GOT3 (cell line): ENCODE measurements at regions not wholly inside any gene's neighbourhood (a gene's known extent, or its start where the extent isn't known, plus 50 kb on each side); places are given as distances from the start of the nearest gene placed in this dataset.
"Not testable (repeated sequence)": the region's sequence is repeated elsewhere in the genome, so short reads cannot be mapped to it uniquely, and the experiment has no call there.

Experiments
- DNase-seq: peaks from one replicate; lab custom pipeline; 2025; ENCODE audit warnings: mixed read lengths; lab: John Stamatoyannopoulos, UW

DNA sequence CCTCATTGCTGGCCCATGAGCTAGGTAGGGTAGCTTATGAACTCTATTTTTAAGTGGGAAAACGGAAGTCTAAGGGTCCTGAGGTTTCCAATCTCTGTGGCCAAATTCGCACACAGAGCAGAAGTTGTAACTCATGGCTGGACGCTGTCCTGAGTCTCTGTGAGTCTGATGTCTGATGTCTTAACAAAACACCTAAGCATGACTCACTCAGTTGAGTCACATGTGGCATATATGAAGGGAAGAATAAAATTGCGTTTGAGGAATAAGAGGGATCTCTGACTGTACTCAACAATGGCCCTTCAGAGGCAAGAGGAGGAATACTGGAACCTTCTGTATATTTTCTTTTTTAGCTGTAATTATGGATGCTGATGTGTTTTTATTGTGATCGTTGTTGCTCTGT is 569.7 kb downstream of the RIT2 start:
- DNase-seq, result no peak

DNA sequence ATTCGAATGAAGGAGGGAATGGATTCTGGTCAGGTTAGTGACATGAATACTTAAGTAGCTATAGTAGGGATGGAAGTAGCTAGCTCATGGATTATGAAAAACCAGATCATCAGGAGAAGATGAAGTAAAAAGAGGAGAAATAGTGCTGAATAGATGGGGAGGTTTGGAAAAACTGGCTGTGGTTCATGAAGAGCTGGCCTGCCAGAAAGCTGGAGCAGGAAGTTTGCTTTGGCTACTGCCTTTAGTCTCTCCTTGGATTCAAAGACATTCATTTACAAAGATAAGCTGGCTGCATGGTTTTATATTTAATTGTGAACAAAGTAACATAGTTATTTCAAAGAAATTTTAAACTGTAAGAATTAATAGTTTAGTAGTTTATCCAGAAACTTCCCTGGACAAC is 567.0 kb downstream of the RIT2 start:
- DNase-seq, result no peak

DNA sequence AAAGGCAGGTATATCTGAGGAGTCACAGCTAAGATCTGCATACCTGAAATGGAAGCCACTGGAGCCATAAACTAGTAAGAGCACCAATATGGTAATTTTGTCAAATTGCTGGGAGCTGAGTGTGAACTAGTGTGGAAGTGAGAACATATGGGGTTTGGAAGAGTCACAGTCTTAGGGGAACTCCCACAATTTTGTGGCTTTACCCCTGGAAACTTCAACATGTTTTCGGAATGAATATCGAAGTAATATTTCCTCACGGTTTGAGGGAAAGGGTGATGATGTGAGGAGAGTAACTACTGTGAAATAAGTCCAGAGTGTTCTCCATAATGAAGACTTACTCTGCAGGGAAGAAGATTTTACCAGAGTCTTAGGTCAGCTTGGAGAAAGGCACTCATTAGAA is 565.9 kb downstream of the RIT2 start:
- no peak for DNase-seq

DNA sequence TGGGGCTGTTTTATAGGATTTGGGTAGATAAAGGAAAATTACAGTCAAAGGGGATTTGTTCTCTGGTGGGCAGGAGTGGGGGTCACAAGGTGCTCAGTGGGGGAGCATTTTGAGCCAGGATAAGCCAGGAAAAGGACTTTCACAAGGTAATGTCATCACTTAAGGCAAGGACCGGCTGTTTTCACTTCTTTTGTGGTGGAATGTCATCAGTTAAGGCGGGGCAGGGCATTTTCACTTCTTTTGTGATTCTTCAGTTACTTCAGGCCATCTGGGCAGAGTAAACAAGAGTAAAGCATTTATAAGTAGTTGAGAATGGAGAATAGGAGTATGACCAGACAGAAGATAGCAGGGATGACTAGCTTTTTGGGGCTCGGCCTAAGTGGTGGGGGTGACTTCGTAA is 562.9 kb downstream of the RIT2 start:
- DNase-seq, result not testable (repeated sequence)

GRCh38 chr18:42559069-42559690 is 556.3 kb downstream of the RIT2 start:
- DNase-seq, result no peak

DNA sequence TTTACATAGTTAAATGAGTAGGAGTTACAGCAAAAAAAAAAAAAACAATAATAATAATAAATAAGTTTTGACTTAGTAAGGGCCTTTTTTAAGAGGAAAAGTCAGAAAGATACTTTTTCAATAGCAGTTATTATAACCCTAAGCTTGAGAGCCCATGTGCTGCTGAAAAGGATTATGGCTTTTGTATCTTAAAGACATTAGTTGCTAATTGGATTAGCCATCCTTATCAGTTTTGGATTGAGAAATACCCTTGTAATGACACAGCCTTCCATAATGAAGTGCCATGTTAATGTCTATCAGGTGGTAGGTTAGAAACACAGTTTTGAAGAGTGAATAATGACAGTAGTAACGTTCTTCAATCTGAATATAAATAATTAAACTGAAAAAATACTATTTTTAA is 554.0 kb downstream of the RIT2 start:
- DNase-seq, result no peak

- no peak for DNase-seq
These were observed 551.5 kb downstream of the RIT2 start for GRCh38 chr18:42563995-42564394.

DNA sequence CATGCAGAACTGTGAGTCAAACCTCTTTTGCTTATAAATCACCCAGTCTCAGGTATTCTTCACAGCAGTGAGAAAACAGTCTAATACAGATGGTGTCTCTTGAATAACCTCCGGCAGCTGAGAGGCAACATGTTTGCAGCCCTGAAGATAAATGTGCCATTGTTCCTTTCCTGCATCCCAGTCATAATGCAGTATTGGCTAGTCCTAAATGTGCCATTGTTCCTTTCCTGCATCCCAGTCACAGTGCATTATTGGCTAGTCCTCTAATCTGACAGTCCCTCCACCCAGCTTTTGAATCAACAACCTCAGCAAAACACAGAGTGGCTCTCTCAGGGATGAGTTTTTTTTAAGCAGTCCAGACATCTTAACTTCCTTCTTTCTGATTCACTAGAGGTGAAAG is 550.7 kb downstream of the RIT2 start:
- no peak for DNase-seq

- no peak for DNase-seq
These were observed 546.7 kb downstream of the RIT2 start for GRCh38 chr18:42568773-42569172.

GRCh38 chr18:42574871-42575270 is 540.6 kb downstream of the RIT2 start:
- DNase-seq, result no peak

DNA sequence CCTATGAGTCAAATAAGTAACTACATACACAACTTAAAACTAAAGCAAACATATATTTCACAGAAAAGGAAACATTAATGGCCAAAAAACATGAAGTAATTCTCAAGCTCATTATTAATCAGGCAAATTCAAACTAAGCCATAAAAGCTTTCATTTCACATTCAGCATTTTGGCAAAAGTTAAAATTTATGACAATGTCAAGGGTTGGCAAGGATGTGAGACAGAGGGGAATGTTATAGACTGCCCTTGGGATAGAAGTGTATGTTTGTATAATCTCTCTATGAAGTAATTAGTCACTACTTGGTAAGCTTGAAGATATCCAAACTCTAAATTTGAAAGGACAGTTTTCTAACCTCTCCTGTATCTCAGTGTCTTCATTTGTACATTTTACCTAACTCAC is 539.4 kb downstream of the RIT2 start:
- DNase-seq, result no peak

- no peak for DNase-seq
These were observed 536.7 kb downstream of the RIT2 start for GRCh38 chr18:42578792-42579191.

DNA sequence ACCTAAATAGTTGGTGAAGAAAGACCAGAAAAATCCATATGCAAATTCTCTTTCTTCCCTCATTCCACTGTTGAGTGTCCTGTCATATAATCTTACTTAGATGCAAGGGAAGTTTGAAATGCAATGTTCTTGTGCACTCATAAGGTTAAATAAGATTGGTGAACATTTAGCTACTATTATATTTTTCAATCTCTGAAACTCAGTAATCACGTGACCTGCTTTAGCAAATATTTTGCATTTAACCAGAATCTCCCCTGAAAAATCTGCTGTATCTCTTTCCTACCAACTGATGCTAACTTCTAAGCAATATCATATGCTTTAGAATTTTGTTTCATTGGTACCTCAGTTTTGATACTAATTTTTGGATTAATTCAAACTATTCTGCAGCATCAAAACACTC is 533.2 kb downstream of the RIT2 start:
- no peak for DNase-seq

- DNase-seq, result no peak
These were observed 532.2 kb downstream of the RIT2 start for GRCh38 chr18:42583283-42583731.

DNA sequence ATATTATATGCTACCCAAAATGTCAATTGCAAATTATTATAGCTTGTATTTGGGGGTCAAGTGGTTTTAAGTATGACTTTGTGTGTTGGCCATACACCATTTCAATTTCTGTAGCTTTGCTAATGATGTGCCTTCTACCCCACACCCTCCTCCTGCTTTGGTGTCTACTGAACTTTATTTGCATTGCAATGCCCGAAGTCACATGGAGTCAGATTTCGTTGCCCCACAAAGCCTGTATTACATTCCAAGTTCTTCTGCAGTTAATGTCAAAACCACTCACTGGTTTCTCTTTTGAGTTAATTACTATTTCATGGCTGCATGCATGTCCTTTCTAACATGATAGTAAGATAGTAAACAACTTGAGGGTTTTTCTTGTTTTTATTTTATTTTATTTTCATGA is 528.9 kb downstream of the RIT2 start:
- no peak for DNase-seq

DNA sequence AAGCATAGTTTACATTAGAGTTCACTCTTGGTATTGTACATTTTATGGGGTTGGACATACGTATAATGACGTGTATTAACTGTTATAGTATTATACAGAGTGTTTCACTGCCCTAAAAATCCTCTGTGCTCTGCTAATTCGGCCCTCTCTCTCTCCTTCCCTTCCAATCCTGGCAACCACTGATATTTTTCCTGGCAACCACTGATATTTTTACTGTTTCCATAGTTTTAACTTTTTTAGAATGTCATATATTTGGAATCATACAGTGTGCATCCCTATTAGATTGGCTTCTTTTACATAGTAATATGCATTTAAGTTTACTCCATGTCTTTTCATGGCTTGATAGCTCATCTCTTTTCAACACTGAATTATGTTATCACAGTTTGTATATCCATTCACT is 526.7 kb downstream of the RIT2 start:
- no peak for DNase-seq

GRCh38 chr18:42604820-42605219 is 510.7 kb downstream of the RIT2 start:
- no peak for DNase-seq

GRCh38 chr18:42606886-42607495 is 508.5 kb downstream of the RIT2 start:
- DNase-seq, result no peak

- no peak for DNase-seq
These were observed 504.4 kb downstream of the RIT2 start for GRCh38 chr18:42611134-42611533.

DNA sequence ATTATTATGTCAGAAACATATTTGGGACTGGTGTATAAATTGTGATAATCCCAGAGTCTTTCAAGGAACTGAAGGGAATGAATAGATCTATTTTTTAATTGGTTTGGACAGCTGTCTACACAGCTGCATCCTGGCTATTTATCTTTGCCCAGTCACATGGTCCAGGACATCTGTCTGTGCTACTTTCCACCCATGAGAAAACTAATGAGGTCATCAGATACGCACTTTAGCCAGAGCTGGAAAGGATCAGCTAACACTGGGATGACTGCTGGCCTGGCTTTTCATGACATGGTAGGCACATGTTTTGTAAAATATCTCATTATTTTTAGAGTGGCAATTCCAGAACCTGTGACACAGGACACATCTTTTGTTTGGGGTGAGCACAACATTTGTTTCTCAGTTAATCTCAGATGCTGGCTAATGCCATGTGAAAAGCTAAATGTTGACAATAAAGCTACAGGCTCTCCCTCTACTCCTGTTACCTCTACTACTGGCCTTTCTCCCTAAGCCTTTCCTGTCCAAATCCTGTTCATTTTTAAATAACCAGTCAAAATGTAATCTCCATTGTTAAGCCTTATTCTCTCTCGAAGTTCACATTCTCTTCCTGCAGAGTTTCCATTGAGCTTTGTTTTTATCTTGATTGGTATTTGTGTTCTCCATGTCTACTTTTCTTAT is 500.7 kb downstream of the RIT2 start:
- DNase-seq, result no peak

DNA sequence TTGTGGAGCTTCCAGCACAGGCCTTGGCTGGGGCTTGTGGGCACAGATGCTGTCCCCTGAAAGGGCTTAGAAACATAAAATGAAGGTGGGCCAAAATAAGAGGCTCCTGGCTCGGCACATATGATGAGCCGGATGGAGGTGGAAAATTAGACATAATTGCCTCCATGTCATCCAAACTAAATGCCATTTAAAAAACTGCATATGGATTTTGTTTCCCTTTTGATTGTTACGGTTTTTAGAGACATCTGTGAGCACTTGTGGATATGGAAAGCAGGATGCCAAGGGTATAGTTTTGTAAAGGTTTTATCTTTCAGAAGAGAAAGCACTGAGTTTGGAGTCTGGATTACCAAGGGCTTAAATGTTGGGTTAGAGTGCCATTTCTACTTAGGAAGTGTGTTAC is 498.3 kb downstream of the RIT2 start:
- DNase-seq, result no peak

DNA sequence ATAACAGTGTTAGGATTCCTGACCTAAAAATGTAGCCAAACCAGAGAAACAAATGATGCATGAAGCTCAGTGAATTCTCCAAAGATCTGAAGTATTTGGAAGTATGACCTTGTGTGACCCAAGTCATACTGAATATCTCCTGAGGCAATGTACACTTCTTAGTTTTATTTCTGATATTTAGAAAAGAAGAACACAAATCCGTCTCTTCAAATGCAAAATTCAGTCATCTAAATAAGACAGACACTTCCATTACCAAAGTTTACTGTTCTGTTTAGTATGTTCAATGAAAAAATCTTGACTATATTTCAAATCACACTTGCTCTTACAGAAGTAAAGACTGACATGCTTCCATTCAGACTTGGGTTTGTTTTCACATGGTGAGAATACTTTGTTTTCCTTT is 495.7 kb downstream of the RIT2 start:
- no peak for DNase-seq

GRCh38 chr18:42620657-42621056 is 494.8 kb downstream of the RIT2 start:
- DNase-seq, result no peak

DNA sequence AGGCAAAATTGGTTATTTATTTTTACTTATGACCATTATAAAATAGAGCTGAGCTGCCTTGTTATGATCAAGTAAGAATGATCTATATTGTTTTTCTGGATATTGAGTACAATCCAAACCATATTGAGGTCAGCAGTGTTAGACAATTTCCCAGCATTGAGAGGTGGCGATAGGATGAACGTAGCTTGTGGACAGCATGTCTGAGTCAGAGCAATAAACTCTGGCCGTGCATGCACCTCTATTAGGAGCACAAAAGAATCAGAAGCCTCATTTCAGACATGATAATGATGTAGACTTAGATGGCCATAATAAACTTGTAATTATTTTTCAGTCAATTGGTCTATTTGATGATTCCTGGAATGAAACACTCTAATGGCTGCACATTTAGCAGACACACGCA is 491.6 kb downstream of the RIT2 start:
- DNase-seq, result no peak
